ENCODE measurements at regions not wholly inside any gene's neighbourhood (a gene's known extent, or its start where the extent isn't known, plus 50 kb on each side); places are given as distances from the start of the nearest gene placed in this dataset.

DNA sequence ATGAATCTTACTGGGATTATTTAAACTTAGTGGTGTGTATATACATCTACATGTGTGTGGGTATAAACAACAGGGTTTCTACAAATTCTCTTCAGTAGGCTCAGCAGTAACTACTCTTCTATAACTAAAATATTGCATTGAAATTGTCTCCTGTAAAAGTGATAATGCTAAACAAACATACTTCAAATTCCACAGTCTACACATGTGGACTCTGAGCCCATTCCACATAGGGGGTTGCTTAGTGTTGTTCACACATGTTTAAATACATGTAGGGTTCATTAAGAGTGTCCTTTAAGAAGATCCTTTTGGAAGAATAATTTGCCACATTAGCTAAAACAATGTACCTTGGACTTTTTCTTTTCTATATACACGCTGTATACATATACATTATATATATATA lies 152.8 kb upstream of the VRK2 start:
- Histone ChIP-seq H3K9me2 (replicated peaks; ENCODE audit: insufficient read depth, low read length) (no peaks in the 10 kb centered on the region), H3K9me3 (replicated peaks; ENCODE audit: insufficient read depth, low read length) (no peaks in the 10 kb centered on the region), H3K79me2 (ENCODE audit: low read length) (no peaks in the 10 kb centered on the region), H3K9ac (ENCODE audit: low read length) (no peak overlapping the region), H3K27ac (ENCODE audit: low read length) (no peak overlapping the region), H3F3A (ENCODE audit: insufficient read depth, low read length) (no peaks in the 10 kb centered on the region), H2AFZ (ENCODE audit: low read length) (no peak overlapping the region), H3K4me1 (ENCODE audit: low read length) (no peaks in the 10 kb centered on the region), H3K36me3 (replicated peaks; ENCODE audit: insufficient read depth, low read length) (no peaks in the 10 kb centered on the region), H3K4me2 (ENCODE audit: low read depth, low read length) (no peak overlapping the region), H3K27me3 (replicated peaks; ENCODE audit: insufficient read depth, low read length) (no peaks in the 10 kb centered on the region), H3K4me3 (ENCODE audit: low read length) (no peak overlapping the region), H4K20me1 (ENCODE audit: insufficient read depth, low read length) (no peaks in the 10 kb centered on the region)
- TF ChIP-seq EZH2phosphoT487 (IDR thresholded peaks at IDR 0.05; ENCODE audit: low read length) = no peak
- no peak for TF ChIP-seq EZH2 (optimal IDR thresholded peaks at IDR 0.05; ENCODE audit: low read depth, low read length)
- TF ChIP-seq, protein P1, sequence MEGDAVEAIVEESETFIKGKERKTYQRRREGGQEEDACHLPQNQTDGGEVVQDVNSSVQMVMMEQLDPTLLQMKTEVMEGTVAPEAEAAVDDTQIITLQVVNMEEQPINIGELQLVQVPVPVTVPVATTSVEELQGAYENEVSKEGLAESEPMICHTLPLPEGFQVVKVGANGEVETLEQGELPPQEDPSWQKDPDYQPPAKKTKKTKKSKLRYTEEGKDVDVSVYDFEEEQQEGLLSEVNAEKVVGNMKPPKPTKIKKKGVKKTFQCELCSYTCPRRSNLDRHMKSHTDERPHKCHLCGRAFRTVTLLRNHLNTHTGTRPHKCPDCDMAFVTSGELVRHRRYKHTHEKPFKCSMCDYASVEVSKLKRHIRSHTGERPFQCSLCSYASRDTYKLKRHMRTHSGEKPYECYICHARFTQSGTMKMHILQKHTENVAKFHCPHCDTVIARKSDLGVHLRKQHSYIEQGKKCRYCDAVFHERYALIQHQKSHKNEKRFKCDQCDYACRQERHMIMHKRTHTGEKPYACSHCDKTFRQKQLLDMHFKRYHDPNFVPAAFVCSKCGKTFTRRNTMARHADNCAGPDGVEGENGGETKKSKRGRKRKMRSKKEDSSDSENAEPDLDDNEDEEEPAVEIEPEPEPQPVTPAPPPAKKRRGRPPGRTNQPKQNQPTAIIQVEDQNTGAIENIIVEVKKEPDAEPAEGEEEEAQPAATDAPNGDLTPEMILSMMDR (IDR thresholded peaks at IDR 0.05; ENCODE audit: low read length) = no peak
- no peak for DNase-seq

DNA sequence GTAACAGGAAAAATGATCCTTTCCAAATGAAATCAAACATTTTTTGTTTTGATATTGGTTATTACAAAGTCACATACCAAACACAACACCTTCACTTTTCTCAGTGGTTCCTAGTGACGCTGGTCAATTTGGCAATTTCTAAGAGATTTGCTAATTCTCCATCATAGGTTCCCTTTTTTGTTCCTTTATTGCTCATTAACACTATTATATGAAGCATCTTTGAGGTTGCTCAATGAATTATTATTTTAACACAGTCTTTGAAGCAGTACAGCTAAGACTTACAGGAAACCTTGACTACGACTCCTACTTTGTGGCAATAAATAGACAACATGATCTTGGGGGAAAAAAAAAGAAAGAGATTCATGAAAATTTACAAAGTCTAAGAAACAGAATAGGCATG lies 152.2 kb upstream of the VRK2 start:
- no peak overlapping the region for H3K27ac ChIP-seq (ENCODE audit: low read length)
- no peaks in the 10 kb centered on the region for H3K9me2 ChIP-seq (replicated peaks; ENCODE audit: insufficient read depth, low read length)
- H2AFZ ChIP-seq (ENCODE audit: low read length) = no peak overlapping the region
- no peaks in the 10 kb centered on the region for H3K4me1 ChIP-seq (ENCODE audit: low read length)
- H3K9me3 ChIP-seq (replicated peaks; ENCODE audit: insufficient read depth, low read length) = no peaks in the 10 kb centered on the region
- no peak overlapping the region for H3K4me2 ChIP-seq (ENCODE audit: low read depth, low read length)
- no peaks in the 10 kb centered on the region for H3K27me3 ChIP-seq (replicated peaks; ENCODE audit: insufficient read depth, low read length)
- no peak for DNase-seq
- no peaks in the 10 kb centered on the region for H3K36me3 ChIP-seq (replicated peaks; ENCODE audit: insufficient read depth, low read length)
- no peak overlapping the region for H3K4me3 ChIP-seq (ENCODE audit: low read length)
- TF ChIP-seq EZH2phosphoT487 (IDR thresholded peaks at IDR 0.05; ENCODE audit: low read length) (no peak), EZH2 (optimal IDR thresholded peaks at IDR 0.05; ENCODE audit: low read depth, low read length) (no peak)
- TF ChIP-seq, protein P1 (IDR thresholded peaks at IDR 0.05; ENCODE audit: low read length) = no peak
- no peaks in the 10 kb centered on the region for H3F3A ChIP-seq (ENCODE audit: insufficient read depth, low read length)
- H3K9ac ChIP-seq (ENCODE audit: low read length) = no peak overlapping the region
- no peaks in the 10 kb centered on the region for H4K20me1 ChIP-seq (ENCODE audit: insufficient read depth, low read length)
- no peaks in the 10 kb centered on the region for H3K79me2 ChIP-seq (ENCODE audit: low read length)

DNA sequence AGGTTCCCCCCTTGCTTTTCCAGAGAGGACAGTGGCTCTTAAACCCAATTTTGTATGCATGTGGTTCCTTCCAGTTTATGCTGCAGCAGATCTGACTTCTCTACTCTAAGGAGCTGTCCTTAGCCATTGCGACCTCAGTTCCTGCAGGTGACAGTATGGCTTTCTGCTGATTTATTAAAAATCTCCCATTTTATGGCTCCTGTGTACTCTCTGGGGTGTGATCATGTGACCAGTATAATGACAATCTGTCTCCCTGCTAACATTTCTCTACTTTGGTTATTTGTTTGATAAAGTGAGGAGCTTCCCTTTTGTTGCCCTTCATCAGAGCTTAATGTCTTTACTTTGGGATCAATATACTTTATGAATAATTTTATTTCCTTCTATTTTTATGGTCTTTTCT lies 148.7 kb upstream of the VRK2 start:
- Histone ChIP-seq H3K4me2 (ENCODE audit: low read depth, low read length) (no peak overlapping the region), H3K9me2 (replicated peaks; ENCODE audit: insufficient read depth, low read length) (no peaks in the 10 kb centered on the region), H3K9ac (ENCODE audit: low read length) (no peak overlapping the region), H3K9me3 (replicated peaks; ENCODE audit: insufficient read depth, low read length) (no peaks in the 10 kb centered on the region), H3K27me3 (replicated peaks; ENCODE audit: insufficient read depth, low read length) (no peaks in the 10 kb centered on the region), H4K20me1 (ENCODE audit: insufficient read depth, low read length) (no peaks in the 10 kb centered on the region), H3K36me3 (replicated peaks; ENCODE audit: insufficient read depth, low read length) (no peaks in the 10 kb centered on the region), H2AFZ (ENCODE audit: low read length) (no peak overlapping the region), H3K79me2 (ENCODE audit: low read length) (no peaks in the 10 kb centered on the region), H3F3A (ENCODE audit: insufficient read depth, low read length) (no peaks in the 10 kb centered on the region), H3K4me1 (ENCODE audit: low read length) (no peaks in the 10 kb centered on the region), H3K4me3 (ENCODE audit: low read length) (no peak overlapping the region), H3K27ac (ENCODE audit: low read length) (no peak overlapping the region)
- TF ChIP-seq EZH2 (optimal IDR thresholded peaks at IDR 0.05; ENCODE audit: low read depth, low read length) (no peak), EZH2phosphoT487 (IDR thresholded peaks at IDR 0.05; ENCODE audit: low read length) (no peak)
- TF ChIP-seq, protein P1 (IDR thresholded peaks at IDR 0.05; ENCODE audit: low read length) = no peak
- DNase-seq = no peak
